Neuronal stem cell (in vitro differentiated cells): ENCODE measurements at regions not wholly inside any gene's neighbourhood (a gene's known extent, or its start where the extent isn't known, plus 50 kb on each side); places are given as distances from the start of the nearest gene placed in this dataset.

Experiments used
- DNase-seq: peaks from one replicate; pipeline ENCODE4 v3.0.0-alpha.2; 2013; ENCODE audit warnings: low spot score
- H2AFZ ChIP-seq: one replicate; pipeline ENCODE4 v1.6.1; 2013; ENCODE audit warnings: mild to moderate bottlenecking, low read length, inconsistent platforms
- H2AK5ac ChIP-seq: 2 replicates; pipeline ENCODE4 v1.6.1; 2013; ENCODE audit warnings: low read depth, mild to moderate bottlenecking, inconsistent platforms, low read length, moderate library complexity, mixed read lengths
- H2BK120ac ChIP-seq: 2 replicates; pipeline ENCODE4 v1.6.1; 2013; ENCODE audit warnings: low read depth, mild to moderate bottlenecking, inconsistent platforms, low read length, moderate library complexity, mixed read lengths
- H2BK12ac ChIP-seq: one replicate; pipeline ENCODE4 v1.6.1; 2013; ENCODE audit warnings: low read length, inconsistent platforms
- H2BK15ac ChIP-seq: 2 replicates; pipeline ENCODE4 v1.6.1; 2013; ENCODE audit warnings: mild to moderate bottlenecking, low read length, inconsistent platforms, mixed read lengths
- H2BK5ac ChIP-seq: one replicate; pipeline ENCODE4 v1.6.1; 2013; ENCODE audit warnings: inconsistent platforms, mild to moderate bottlenecking, low read length, moderate library complexity
- H3K14ac ChIP-seq: one replicate; pipeline ENCODE4 v1.6.1; 2013; ENCODE audit warnings: low read length, inconsistent platforms
- H3K18ac ChIP-seq: 2 replicates; pipeline ENCODE4 v1.6.1; 2013; ENCODE audit warnings: low read length, inconsistent platforms
- H3K23ac ChIP-seq: 2 replicates; pipeline ENCODE4 v1.6.1; 2013; ENCODE audit warnings: low read depth, mild to moderate bottlenecking, mixed read lengths, low read length, inconsistent platforms; ENCODE audit not compliant: poor library complexity
- H3K27ac ChIP-seq: replicated peaks from 3 replicates; pipeline ENCODE4 v1.5.1; 2013; ENCODE audit warnings: low read length, inconsistent platforms
- H3K27me3 ChIP-seq, 3 experiments: 2 replicates each; pipeline ENCODE4 v1.6.1; 2013; ENCODE audit warnings: low read length in 3 of 3, mild to moderate bottlenecking in 2 of 3, inconsistent platforms in 1 of 3, low read depth in 1 of 3, mixed read lengths in 1 of 3, moderate library complexity in 1 of 3; ENCODE audit not compliant: control insufficient read depth in 3 of 3, insufficient read depth in 3 of 3
- H3K36me3 ChIP-seq, 2 donors: replicated peaks in 1 of 2; 2 replicates each; pipeline ENCODE4 v1.6.1; 2013; ENCODE audit warnings: low read length in 2 of 2; ENCODE audit not compliant: control insufficient read depth in 2 of 2, insufficient read depth in 2 of 2
- H3K4ac ChIP-seq: 2 replicates; pipeline ENCODE4 v1.6.1; 2013; ENCODE audit warnings: inconsistent platforms, mild to moderate bottlenecking, low read length, moderate library complexity
- H3K4me1 ChIP-seq, 2 donors: 1 replicate in 1 of 2; 2 replicates in 1 of 2; pipeline ENCODE4 v1.6.1; 2013; ENCODE audit warnings: low read length in 2 of 2, low read depth in 1 of 2; ENCODE audit not compliant: control insufficient read depth in 2 of 2, insufficient read depth in 1 of 2
- H3K4me2 ChIP-seq: one replicate; pipeline ENCODE4 v1.6.1; 2013; ENCODE audit warnings: mild to moderate bottlenecking, low read length, inconsistent platforms; ENCODE audit not compliant: insufficient read depth, poor library complexity, severe bottlenecking
- H3K4me3 ChIP-seq, 2 donors: 2 replicates each; pipeline ENCODE4 v1.5.1; 2013; ENCODE audit warnings: low read length in 2 of 2, mild to moderate bottlenecking in 2 of 2, inconsistent platforms in 1 of 2, moderate library complexity in 1 of 2
- H3K79me1 ChIP-seq: one replicate; pipeline ENCODE4 v1.6.1; 2013; ENCODE audit warnings: low read depth, mild to moderate bottlenecking, inconsistent platforms, low read length, moderate library complexity
- H3K9ac ChIP-seq: one replicate; pipeline ENCODE4 v1.6.1; 2013; ENCODE audit warnings: mild to moderate bottlenecking, low read depth, low read length, inconsistent platforms; ENCODE audit not compliant: poor library complexity
- H3K9me3 ChIP-seq, 2 donors: replicated peaks in 1 of 2; 2 replicates each; pipeline versions ENCODE3 to v1.6.1; 2013; ENCODE audit warnings: low read length in 2 of 2, mild to moderate bottlenecking in 2 of 2, inconsistent platforms in 1 of 2, low read depth in 1 of 2, mixed read lengths in 1 of 2, moderate library complexity in 1 of 2; ENCODE audit not compliant: control insufficient read depth in 2 of 2, insufficient read depth in 1 of 2
- H4K8ac ChIP-seq: one replicate; pipeline ENCODE4 v1.6.1; 2013; ENCODE audit warnings: low read depth, mild to moderate bottlenecking, inconsistent platforms, low read length, moderate library complexity
- H4K91ac ChIP-seq: one replicate; pipeline ENCODE4 v1.6.1; 2013; ENCODE audit warnings: low read length, low read depth, mild to moderate bottlenecking, inconsistent platforms; ENCODE audit not compliant: poor library complexity
- WGBS, 2 donors: extraction: QIAGEN DNeasy Blood & Tissue Kit; methylation state at CpG; one replicate each; pipeline ENCODE4 v1.1.7; 2013; ENCODE audit warnings: missing lambda C conversion rate in 2 of 2, mixed read lengths in 1 of 2; ENCODE audit not compliant: insufficient read length in 2 of 2, insufficient replicate concordance in 1 of 2; ENCODE audit errors: extremely low coverage in 2 of 2; 5-methylcytosine and 5-hydroxymethylcytosine counted together

GRCh38 chr2:46836295-46837111, 79.1 kb downstream of the MCFD2 start:
- no peak overlapping the region for H4K8ac ChIP-seq
- H3K9me3 ChIP-seq: no peaks in the 10 kb centered on the region
- H3K27ac ChIP-seq: no peak overlapping the region
- H3K36me3 ChIP-seq: no peaks in the 10 kb centered on the region
- H2AFZ ChIP-seq: no peak overlapping the region
- H3K14ac ChIP-seq: no peak overlapping the region
- DNase-seq: no peak
- no peaks in the 10 kb centered on the region for H3K4me1 ChIP-seq
- H3K4me2 ChIP-seq: no peak overlapping the region
- no CpG with 5 or more reads among the region's 12 CpGs for WGBS, 2 donors
- no peak overlapping the region for H4K91ac ChIP-seq
- H2BK120ac ChIP-seq: no peak overlapping the region
- H2BK12ac ChIP-seq: no peak overlapping the region
- H3K4ac ChIP-seq: no peak overlapping the region
- no peak overlapping the region for H3K23ac ChIP-seq
- H3K18ac ChIP-seq: no peak overlapping the region
- peaks cover 0 to 37% (median 0%) of the 10 kb centered on the region in 3 experiments for H3K27me3 ChIP-seq
- H2AK5ac ChIP-seq: no peak overlapping the region
- no peak overlapping the region for H3K4me3 ChIP-seq
- H2BK5ac ChIP-seq: no peak overlapping the region
- no peak overlapping the region for H2BK15ac ChIP-seq
- no peaks in the 10 kb centered on the region for H3K79me1 ChIP-seq
- no peak overlapping the region for H3K9ac ChIP-seq

DNA sequence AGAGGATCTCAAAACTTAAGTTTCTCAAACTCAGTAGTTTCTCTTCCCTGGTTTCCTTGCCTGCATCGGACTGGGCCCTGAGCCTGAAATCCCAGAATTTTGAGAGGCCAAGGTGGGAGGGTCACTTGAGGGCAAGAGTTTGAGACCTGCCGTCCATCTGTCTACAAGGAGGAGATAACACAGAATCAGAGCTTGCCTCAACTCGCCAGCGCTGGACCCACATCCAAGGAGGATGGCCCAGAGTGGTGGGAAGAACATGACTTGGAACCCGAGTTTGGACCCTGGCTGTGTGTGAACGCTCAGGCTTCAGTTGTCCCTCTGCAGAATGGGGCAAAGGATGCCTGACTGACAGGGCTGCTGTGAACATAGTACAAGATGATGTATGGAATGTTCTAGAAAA, 80.1 kb downstream of the MCFD2 start:
- Histone ChIP-seq H3K14ac (no peak overlapping the region), H2AK5ac (no peak overlapping the region), H2AFZ (no peak overlapping the region), H2BK120ac (no peak overlapping the region), H2BK5ac (no peak overlapping the region), H3K27ac (no peak overlapping the region), H2BK15ac (no peak overlapping the region), H3K18ac (peak overlapping the region; percentile 54), H4K8ac (no peak overlapping the region), H3K4me3 (no peak overlapping the region), H4K91ac (no peak overlapping the region), H3K23ac (no peak overlapping the region), H3K79me1 (no peaks in the 10 kb centered on the region), H3K4me1 (no peaks in the 10 kb centered on the region), H3K36me3 (no peaks in the 10 kb centered on the region), H3K4me2 (no peak overlapping the region), H3K9ac (no peak overlapping the region), H3K4ac (no peak overlapping the region), H3K9me3 (peaks cover 0 to under 1% of the 10 kb centered on the region in 2 donors), H3K27me3 (peaks cover 0 to 31% (median 0%) of the 10 kb centered on the region in 3 experiments), H2BK12ac (no peak overlapping the region)
- WGBS, 2 donors: no CpG with 5 or more reads among the region's 6 CpGs
- no peak for DNase-seq

DNA sequence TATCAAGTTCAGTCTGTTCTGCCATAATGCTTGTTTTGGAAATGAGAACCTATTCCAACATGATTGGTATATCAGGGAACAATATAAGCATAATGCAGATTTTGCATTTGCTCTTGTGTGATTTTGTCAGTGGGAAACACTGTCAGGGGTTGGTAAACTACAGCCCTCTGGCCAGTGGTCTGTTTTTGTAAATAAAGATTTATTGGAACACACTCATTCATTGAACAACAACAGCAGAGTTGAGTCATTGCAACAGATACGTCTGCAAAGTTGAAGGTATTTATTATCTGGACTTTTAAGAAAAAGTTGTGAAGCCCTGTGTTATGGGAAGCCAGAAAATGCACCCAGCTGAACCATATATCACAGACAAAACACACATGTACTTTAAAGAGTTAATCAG, 83.1 kb downstream of the MCFD2 start:
- Histone ChIP-seq H2BK15ac (no peak overlapping the region), H4K91ac (no peak overlapping the region), H3K4me2 (no peak overlapping the region), H2AK5ac (no peak overlapping the region), H3K79me1 (no peaks in the 10 kb centered on the region), H3K4me3 (no peak overlapping the region), H2BK12ac (no peak overlapping the region), H2BK120ac (no peak overlapping the region), H3K9ac (no peak overlapping the region), H3K23ac (no peak overlapping the region), H3K27me3 (peaks cover 0 to 18% (median 0%) of the 10 kb centered on the region in 3 experiments), H3K36me3 (no peaks in the 10 kb centered on the region), H3K4me1 (no peaks in the 10 kb centered on the region), H3K9me3 (peaks cover 0 to 4% of the 10 kb centered on the region in 2 donors), H3K14ac (no peak overlapping the region), H2BK5ac (no peak overlapping the region), H3K4ac (no peak overlapping the region), H2AFZ (no peak overlapping the region), H4K8ac (no peak overlapping the region), H3K27ac (no peak overlapping the region), H3K18ac (no peak overlapping the region)
- DNase-seq: no peak
- no CpG with 5 or more reads among the region's 1 CpG for WGBS, 2 donors

DNA sequence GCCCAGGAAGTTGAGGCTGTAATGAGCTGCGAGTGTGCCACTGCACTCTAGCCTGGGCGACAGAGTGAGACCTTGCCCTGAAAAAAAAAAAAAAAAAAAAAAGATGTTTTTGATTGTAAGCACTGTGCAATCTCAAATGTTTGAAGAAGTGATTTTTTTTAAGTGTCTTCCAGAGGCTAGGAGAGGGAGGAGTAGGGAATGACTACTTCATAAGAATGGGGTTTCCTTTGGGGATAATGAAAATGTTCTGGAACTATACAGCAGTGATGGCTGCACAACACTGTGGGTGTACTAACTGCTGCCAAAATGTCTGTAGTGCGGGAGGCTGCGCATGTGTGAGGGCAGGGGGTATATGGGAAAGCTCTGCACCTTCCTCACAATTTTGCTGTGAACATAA, 83.7 kb downstream of the MCFD2 start:
- H3K79me1 ChIP-seq: no peaks in the 10 kb centered on the region

More for the DNA sequence above, 83.7 kb downstream of the MCFD2 start:
- H3K36me3 ChIP-seq: no peaks in the 10 kb centered on the region
- no peaks in the 10 kb centered on the region for H3K4me1 ChIP-seq
- DNase-seq: no peak
- peaks cover 0 to 4% of the 10 kb centered on the region in 2 donors for H3K9me3 ChIP-seq
- H4K8ac ChIP-seq: no peak overlapping the region
- H3K18ac ChIP-seq: no peak overlapping the region
- H3K23ac ChIP-seq: no peak overlapping the region
- no peak overlapping the region for H2AFZ ChIP-seq
- no peak overlapping the region for H3K4me3 ChIP-seq
- no CpG with 5 or more reads among the region's 4 CpGs for WGBS, 2 donors
- H2AK5ac ChIP-seq: no peak overlapping the region
- no peak overlapping the region for H3K27ac ChIP-seq
- no peak overlapping the region for H3K9ac ChIP-seq
- no peak overlapping the region for H4K91ac ChIP-seq
- no peak overlapping the region for H2BK12ac ChIP-seq
- peaks cover 0 to 16% (median 0%) of the 10 kb centered on the region in 3 experiments for H3K27me3 ChIP-seq
- no peak overlapping the region for H2BK120ac ChIP-seq
- H3K14ac ChIP-seq: no peak overlapping the region
- no peak overlapping the region for H3K4me2 ChIP-seq
- H2BK5ac ChIP-seq: no peak overlapping the region
- no peak overlapping the region for H3K4ac ChIP-seq
- no peak overlapping the region for H2BK15ac ChIP-seq
